ENCODE measurements at regions not wholly inside any gene's neighbourhood (a gene's known extent, or its start where the extent isn't known, plus 50 kb on each side); places are given as distances from the start of the nearest gene placed in this dataset.

DNA sequence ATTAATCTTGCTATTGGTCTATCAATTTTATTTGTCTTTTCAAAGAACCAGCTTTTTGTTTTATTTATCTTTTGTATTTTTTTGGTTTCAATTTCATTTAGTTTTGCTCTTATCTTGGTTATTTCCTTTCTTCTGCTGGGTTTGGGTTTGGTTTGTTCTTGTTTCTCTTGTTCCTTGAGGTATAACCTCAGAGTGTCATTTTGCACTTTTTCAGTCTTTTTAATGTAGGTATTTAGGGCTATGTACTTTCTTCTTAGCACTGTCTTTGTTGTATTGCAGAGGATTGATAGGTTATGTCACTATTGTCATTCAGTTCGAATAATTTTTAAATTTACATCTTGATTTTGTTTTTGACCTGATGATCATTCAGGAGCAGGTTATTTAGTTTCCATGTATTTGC lies 92.7 kb upstream of the DCD start:
- no peak for TF ChIP-seq POLR2A (IDR thresholded peaks at IDR 0.05)
- TF ChIP-seq, protein P1, sequence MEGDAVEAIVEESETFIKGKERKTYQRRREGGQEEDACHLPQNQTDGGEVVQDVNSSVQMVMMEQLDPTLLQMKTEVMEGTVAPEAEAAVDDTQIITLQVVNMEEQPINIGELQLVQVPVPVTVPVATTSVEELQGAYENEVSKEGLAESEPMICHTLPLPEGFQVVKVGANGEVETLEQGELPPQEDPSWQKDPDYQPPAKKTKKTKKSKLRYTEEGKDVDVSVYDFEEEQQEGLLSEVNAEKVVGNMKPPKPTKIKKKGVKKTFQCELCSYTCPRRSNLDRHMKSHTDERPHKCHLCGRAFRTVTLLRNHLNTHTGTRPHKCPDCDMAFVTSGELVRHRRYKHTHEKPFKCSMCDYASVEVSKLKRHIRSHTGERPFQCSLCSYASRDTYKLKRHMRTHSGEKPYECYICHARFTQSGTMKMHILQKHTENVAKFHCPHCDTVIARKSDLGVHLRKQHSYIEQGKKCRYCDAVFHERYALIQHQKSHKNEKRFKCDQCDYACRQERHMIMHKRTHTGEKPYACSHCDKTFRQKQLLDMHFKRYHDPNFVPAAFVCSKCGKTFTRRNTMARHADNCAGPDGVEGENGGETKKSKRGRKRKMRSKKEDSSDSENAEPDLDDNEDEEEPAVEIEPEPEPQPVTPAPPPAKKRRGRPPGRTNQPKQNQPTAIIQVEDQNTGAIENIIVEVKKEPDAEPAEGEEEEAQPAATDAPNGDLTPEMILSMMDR (IDR thresholded peaks at IDR 0.05): no peak
